Keratinocyte (primary cell): ENCODE measurements at regions not wholly inside any gene's neighbourhood (a gene's known extent, or its start where the extent isn't known, plus 50 kb on each side); places are given as distances from the start of the nearest gene placed in this dataset.

Experiments
- DNase-seq: peaks from one replicate; pipeline ENCODE4 v3.0.0-alpha.2; 2011; ENCODE audit warnings: low read depth, missing footprints, low spot score
- FAIRE-seq: peaks from 2 replicates; lab custom pipeline; 2011; peaks lifted over from hg19 to GRCh38; lab: Jason Lieb, UNC
- H2AFZ ChIP-seq: 2 replicates; pipeline ENCODE4 v1.6.0; 2012; ENCODE audit warnings: low read length, control low read depth, inconsistent platforms; ENCODE audit not compliant: control insufficient read depth
- H3K27ac ChIP-seq: 2 replicates; pipeline ENCODE4 v1.5.1; 2011; ENCODE audit warnings: low read length; ENCODE audit not compliant: control insufficient read depth, insufficient read depth
- H3K27me3 ChIP-seq: 3 replicates; pipeline ENCODE4 v1.6.0; 2011; ENCODE audit warnings: low read length; ENCODE audit not compliant: control insufficient read depth, insufficient read depth; ENCODE audit errors: extremely low read depth
- H3K36me3 ChIP-seq, 2 experiments: 2 replicates in 1 of 2; 3 replicates in 1 of 2; pipeline ENCODE4 v1.5.1; 2011; ENCODE audit warnings: low read length in 2 of 2, mild to moderate bottlenecking in 1 of 2; ENCODE audit not compliant: control insufficient read depth in 2 of 2, insufficient read depth in 2 of 2; ENCODE audit errors: extremely low read depth in 1 of 2
- H3K4me1 ChIP-seq: 3 replicates; pipeline ENCODE4 v1.5.1; 2011; ENCODE audit warnings: low read length; ENCODE audit not compliant: control insufficient read depth, insufficient read depth; ENCODE audit errors: extremely low read depth
- H3K4me2 ChIP-seq: 3 replicates; pipeline ENCODE4 v1.6.0; 2011; ENCODE audit warnings: low read depth, low read length; ENCODE audit not compliant: control insufficient read depth, insufficient read depth; ENCODE audit errors: extremely low read depth
- H3K4me3 ChIP-seq, 3 experiments: fragments of 200-600 bp in 1 of 3; sonication (generic) in 1 of 3; 2 replicates in 2 of 3; 3 replicates in 1 of 3; pipeline ENCODE4 v1.5.1; 2011 to 2016; ENCODE audit warnings: low read length in 3 of 3, mild to moderate bottlenecking in 3 of 3, control low read depth in 2 of 3, inconsistent platforms in 1 of 3, low read depth in 1 of 3, mixed read lengths in 1 of 3, mixed run types in 1 of 3, moderate library complexity in 1 of 3; ENCODE audit not compliant: control insufficient read depth in 2 of 3, insufficient read depth in 2 of 3; ENCODE audit errors: extremely low read depth in 1 of 3
- H3K79me2 ChIP-seq: 2 replicates; pipeline ENCODE4 v1.6.0; 2012; ENCODE audit warnings: low read length; ENCODE audit not compliant: control insufficient read depth, insufficient read depth
- H3K9ac ChIP-seq: 3 replicates; pipeline ENCODE4 v1.6.0; 2011; ENCODE audit warnings: low read length; ENCODE audit not compliant: control insufficient read depth, insufficient read depth; ENCODE audit errors: extremely low read depth
- H3K9me1 ChIP-seq: 3 replicates; pipeline ENCODE4 v1.6.0; 2011; ENCODE audit warnings: low read length; ENCODE audit not compliant: control insufficient read depth, insufficient read depth; ENCODE audit errors: extremely low read depth
- H3K9me3 ChIP-seq: 2 replicates; pipeline ENCODE4 v1.5.1; 2012; ENCODE audit warnings: low read depth, low read length; ENCODE audit not compliant: control insufficient read depth
- H4K20me1 ChIP-seq: 3 replicates; pipeline ENCODE4 v1.6.0; 2011; ENCODE audit warnings: low read length; ENCODE audit not compliant: control insufficient read depth, insufficient read depth; ENCODE audit errors: extremely low read depth
- CTCF ChIP-seq, 3 experiments: IDR thresholded peaks in 1 of 3; conservative IDR thresholded peaks in 1 of 3; optimal IDR thresholded peaks in 1 of 3; 2 replicates in 2 of 3; 3 replicates in 1 of 3; pipeline versions ENCODE3 to v1.5.1; 2011; ENCODE audit warnings: low read length in 3 of 3, mild to moderate bottlenecking in 3 of 3, moderate library complexity in 2 of 3, control low read depth in 1 of 3, inconsistent platforms in 1 of 3; ENCODE audit not compliant: insufficient read depth in 2 of 3; ENCODE audit errors: extremely low read depth in 1 of 3
- EZH2 ChIP-seq: IDR thresholded peaks from one replicate; pipeline ENCODE4 v1.6.1; 2012; ENCODE audit warnings: inconsistent platforms, mild to moderate bottlenecking, low read length, moderate library complexity
- dilution Hi-C: fragments of 300-500 bp; cut with MboI; formaldehyde crosslinking; loops from one replicate; pipeline ENCODE4 v1.7.0; 2020; ENCODE audit warnings: low sequenced_read_pairs; ENCODE audit not compliant: extremely low pct_ligation_motif_present

GRCh38 chr5:31054453-31054852, 139.0 kb upstream of the CDH6 start:
- Histone ChIP-seq H3K79me2 (no peaks in the 10 kb centered on the region), H3K27me3 (no peaks in the 10 kb centered on the region), H3K4me1 (no peaks in the 10 kb centered on the region), H3K9me3 (no peaks in the 10 kb centered on the region), H2AFZ (no peak overlapping the region), H3K4me2 (no peak overlapping the region), H3K9me1 (no peaks in the 10 kb centered on the region), H3K36me3 (no peaks in the 10 kb centered on the region), H4K20me1 (no peaks in the 10 kb centered on the region), H3K27ac (no peak overlapping the region), H3K4me3 (no peak overlapping the region), H3K9ac (no peak overlapping the region)
- DNase-seq (no peak), FAIRE-seq (no peak)
- dilution Hi-C loops, result no loop called here
- no peak for TF ChIP-seq EZH2
- TF ChIP-seq CTCF (optimal IDR thresholded peaks at IDR 0.05 in 1 of 3, IDR thresholded peaks at IDR 0.05 in 1 of 3, conservative IDR thresholded peaks at IDR 0.05 in 1 of 3; ENCODE audit: extremely low read depth in 1 of 3, insufficient read depth in 2 of 3, low read length in 3 of 3), result no peak

- no peak overlapping the region for H3K27ac ChIP-seq
- H3K9ac ChIP-seq, result no peak overlapping the region
- H3K9me1 ChIP-seq, result no peaks in the 10 kb centered on the region
- no peaks in the 10 kb centered on the region for H3K27me3 ChIP-seq
- H3K36me3 ChIP-seq, result no peaks in the 10 kb centered on the region
- H2AFZ ChIP-seq, result no peak overlapping the region
- no peak for FAIRE-seq
- DNase-seq, result no peak
- dilution Hi-C loops, result no loop called here
- no peaks in the 10 kb centered on the region for H3K4me1 ChIP-seq
- no peaks in the 10 kb centered on the region for H3K79me2 ChIP-seq
- no peaks in the 10 kb centered on the region for H4K20me1 ChIP-seq
- no peak overlapping the region for H3K4me2 ChIP-seq
- no peak overlapping the region for H3K4me3 ChIP-seq
- TF ChIP-seq EZH2 (no peak), CTCF (optimal IDR thresholded peaks at IDR 0.05 in 1 of 3, IDR thresholded peaks at IDR 0.05 in 1 of 3, conservative IDR thresholded peaks at IDR 0.05 in 1 of 3; ENCODE audit: extremely low read depth in 1 of 3, insufficient read depth in 2 of 3, low read length in 3 of 3) (no peak)
- H3K9me3 ChIP-seq, result no peaks in the 10 kb centered on the region
Measured at GRCh38 chr5:31052937-31053658, 140.4 kb upstream of the CDH6 start.
